ENCODE measurements at regions not wholly inside any gene's neighbourhood (a gene's known extent, or its start where the extent isn't known, plus 50 kb on each side); places are given as distances from the start of the nearest gene placed in this dataset.

DNA sequence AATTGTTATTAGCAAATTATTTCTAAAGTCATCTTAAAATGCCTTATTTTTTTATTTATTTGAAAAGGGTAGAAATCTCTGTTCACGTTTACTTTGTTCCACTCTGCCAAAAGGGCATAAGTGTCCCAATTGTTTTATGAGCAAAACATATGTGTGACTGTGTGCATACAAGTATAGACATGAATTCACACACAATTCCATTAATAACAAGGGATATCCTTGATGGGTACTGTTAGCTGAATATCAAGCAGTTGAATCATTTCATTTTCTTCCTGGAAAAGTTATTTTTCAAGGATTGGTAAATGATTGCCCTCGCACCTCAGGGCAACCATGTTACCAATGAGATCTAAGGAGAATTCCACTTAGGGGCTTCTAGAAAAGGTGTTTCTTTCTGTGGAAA lies 92.1 kb upstream of the TAF11L2 start:
- Histone ChIP-seq H3K9me3 (no peaks in the 10 kb centered on the region), H3K36me3 (no peaks in the 10 kb centered on the region), H3K4me1 (peaks cover 0 to 7% (median 4%) of the 10 kb centered on the region in 3 donors), H3K27ac (no peak overlapping the region), H3K4me3 (no peak overlapping the region), H3K27me3 (peaks cover 0 to 4% (median 0%) of the 10 kb centered on the region in 4 donors)
- no peak for DNase-seq
- 44 to 51% methylated on average over 2 of the region's 2 CpGs for WGBS, 2 donors
- intact Hi-C loops (cut with DNase I), result no loop called here
- TF ChIP-seq POLR2A (IDR thresholded peaks at IDR 0.05) (no peak), CTCF (IDR thresholded peaks at IDR 0.05) (no peak)

DNA sequence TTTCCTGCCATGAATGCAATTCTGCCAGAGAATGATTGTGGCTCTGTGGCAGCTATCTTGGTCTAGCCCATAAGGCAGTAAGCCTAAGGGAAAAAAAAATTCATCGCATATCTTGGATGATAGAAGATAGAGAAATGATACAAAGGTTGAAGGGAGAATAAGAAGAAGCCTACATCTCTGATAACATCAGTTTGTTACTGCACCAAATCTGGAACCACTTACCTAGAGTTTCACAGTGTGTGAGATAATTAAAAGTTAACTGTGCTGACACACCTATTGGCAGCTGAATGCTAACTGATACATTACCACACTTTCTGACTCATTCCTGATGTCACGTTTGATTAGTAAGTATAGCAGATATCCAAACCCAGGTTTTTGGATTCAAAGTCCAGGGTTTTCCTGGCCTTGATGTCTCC lies 91.6 kb upstream of the TAF11L2 start:
- peaks cover 0 to 4% (median 0%) of the 10 kb centered on the region in 4 donors for H3K27me3 ChIP-seq
- H3K9me3 ChIP-seq, result no peaks in the 10 kb centered on the region
- peaks cover 0 to 6% (median 4%) of the 10 kb centered on the region in 3 donors for H3K4me1 ChIP-seq
- H3K4me3 ChIP-seq, result no peak overlapping the region
- TF ChIP-seq CTCF (IDR thresholded peaks at IDR 0.05) (no peak), POLR2A (IDR thresholded peaks at IDR 0.05) (no peak)
- no peaks in the 10 kb centered on the region for H3K36me3 ChIP-seq
- intact Hi-C loops (cut with DNase I), result no loop called here
- no peak overlapping the region for H3K27ac ChIP-seq
- WGBS, 2 donors, result 53 to 55% methylated on average over 2 of the region's 2 CpGs
- DNase-seq, result no peak

- Histone ChIP-seq H3K27ac (no peak overlapping the region), H3K27me3 (no peaks in the 10 kb centered on the region), H3K4me3 (no peak overlapping the region), H3K4me1 (peaks cover 0 to 1% (median 0%) of the 10 kb centered on the region in 3 donors), H3K9me3 (no peaks in the 10 kb centered on the region), H3K36me3 (no peaks in the 10 kb centered on the region)
- DNase-seq, result no peak
- TF ChIP-seq POLR2A (IDR thresholded peaks at IDR 0.05) (no peak), CTCF (IDR thresholded peaks at IDR 0.05) (no peak)
- intact Hi-C loops (cut with DNase I), result no loop called here
- WGBS, 2 donors, result 44 to 57% methylated on average over 11 of the region's 11 CpGs
Measured at GRCh38 chr5:17411436-17412402, 86.3 kb upstream of the TAF11L2 start.

DNA sequence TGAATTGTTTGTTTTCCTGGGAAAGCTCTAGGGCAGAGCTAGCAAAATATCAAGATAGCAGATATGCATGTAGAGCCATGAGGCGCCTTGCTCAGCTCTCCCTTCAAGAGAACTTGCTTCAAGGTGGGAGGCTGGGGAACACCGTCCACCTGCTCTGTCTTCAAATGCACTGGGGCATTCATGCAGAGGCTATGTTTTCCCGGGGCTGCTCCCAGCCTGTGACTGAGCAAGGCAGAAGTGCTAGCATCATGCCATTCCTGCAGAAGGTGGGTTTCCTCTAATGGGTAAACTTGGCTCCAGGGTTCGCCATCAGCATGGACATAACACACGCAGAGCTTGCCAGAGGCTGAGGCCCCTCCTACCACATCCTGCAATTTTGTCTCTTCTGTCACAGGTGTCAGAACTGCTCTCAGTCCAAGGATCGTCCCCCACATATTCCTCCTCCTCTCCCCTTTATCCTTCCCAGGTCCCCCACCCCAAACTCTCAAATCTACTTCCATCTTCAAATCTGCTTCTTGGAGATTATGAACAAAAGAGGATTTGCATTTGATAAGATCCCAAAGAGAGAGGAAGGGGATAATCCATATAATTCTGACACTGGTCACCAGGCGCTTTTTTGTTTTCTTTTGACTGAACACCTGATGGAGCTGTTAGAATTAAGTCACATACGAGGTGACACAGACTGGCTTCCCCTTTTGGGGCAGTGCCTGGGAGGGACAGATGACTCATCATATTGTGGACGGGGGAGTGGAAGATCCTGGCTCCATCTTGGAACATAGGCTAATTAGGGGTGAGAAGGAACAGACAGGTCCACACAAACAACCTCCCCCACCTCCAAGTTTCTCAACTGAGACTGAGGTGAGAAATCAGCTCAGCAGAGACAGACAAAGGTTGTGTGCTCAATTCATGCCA lies 85.0 kb upstream of the TAF11L2 start:
- Histone ChIP-seq H3K27me3 (no peaks in the 10 kb centered on the region), H3K27ac (no peak overlapping the region), H3K4me3 (no peak overlapping the region), H3K9me3 (no peaks in the 10 kb centered on the region), H3K36me3 (no peaks in the 10 kb centered on the region), H3K4me1 (no peaks in the 10 kb centered on the region)
- TF ChIP-seq CTCF (IDR thresholded peaks at IDR 0.05), result no peak
- no peak for TF ChIP-seq POLR2A (IDR thresholded peaks at IDR 0.05)
- intact Hi-C loops (cut with DNase I), result no loop called here
- 54 to 60% methylated on average over 7 to 9 of the region's 9 CpGs for WGBS, 2 donors
- no peak for DNase-seq
